ENCODE measurements at regions not wholly inside any gene's neighbourhood (a gene's known extent, or its start where the extent isn't known, plus 50 kb on each side); places are given as distances from the start of the nearest gene placed in this dataset.

DNA sequence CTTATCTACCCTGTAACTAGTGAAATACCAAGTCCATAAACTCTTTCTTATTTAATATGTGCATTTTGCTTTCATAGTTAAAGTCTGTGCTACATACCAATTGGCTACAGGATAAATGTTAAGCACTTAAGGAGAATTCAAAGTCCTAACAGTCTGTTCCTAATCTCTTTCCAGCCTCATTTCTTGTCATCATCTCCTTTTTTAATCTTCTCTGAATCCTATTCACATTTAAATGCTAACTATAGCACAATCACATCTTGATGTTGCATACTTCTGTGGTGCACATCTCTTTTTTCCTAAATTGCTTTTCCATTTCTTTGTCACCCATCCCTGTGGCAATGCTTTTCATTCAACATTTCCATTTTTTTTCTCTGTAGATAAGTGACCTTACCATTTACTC lies 996.1 kb upstream of the TYRP1 start:
- Histone ChIP-seq H3K27me3 (ENCODE audit: control insufficient read depth, insufficient read depth, low read length) (no peaks in the 10 kb centered on the region), H3K56ac (ENCODE audit: extremely low read depth, insufficient read depth, low read length) (no peak overlapping the region)
- in situ Hi-C loops (cut with MboI; ENCODE audit: low sequenced_read_pairs) = no loop called here

More for the DNA sequence above, 996.1 kb upstream of the TYRP1 start:
- no peak overlapping the region for H4K5ac ChIP-seq (ENCODE audit: low read depth, low read length)
- dilution Hi-C loops (cut with HindIII; ENCODE audit: low sequenced_read_pairs, unreplicated experiment) = no loop called here
- no peak overlapping the region for H2BK120ac ChIP-seq (ENCODE audit: low read depth, low read length)
- no peaks in the 10 kb centered on the region for H4K20me1 ChIP-seq (ENCODE audit: insufficient read depth, low read length)
- no TSS peak for BruUV-seq (replicated peaks)
- H3K18ac ChIP-seq (ENCODE audit: low read depth, low read length) = no peak overlapping the region
- POLR2A ChIA-PET (ENCODE audit: unreplicated experiment) = no interaction called here
- 0 out of 2 replicates have a peak, but pooled peaks cover 3% of the 10 kb centered on the region for H3K9me3 ChIP-seq (ENCODE audit: control insufficient read depth, insufficient read depth, low read length)
- H3K79me1 ChIP-seq (ENCODE audit: low read depth in 1 of 2, low read length in 2 of 2) = no peaks in the 10 kb centered on the region
- intact Hi-C loops (cut with micrococcal nuclease) = no loop called here
- H3K14ac ChIP-seq (replicated peaks; ENCODE audit: low read depth, low read length) = no peak overlapping the region
- no peak overlapping the region for H3K4ac ChIP-seq (ENCODE audit: low read depth, low read length)
- H2AK5ac ChIP-seq (ENCODE audit: low read depth, low read length) = no peak overlapping the region
- no peak overlapping the region for H4K91ac ChIP-seq (ENCODE audit: insufficient read depth, low read depth, low read length)
- no peak overlapping the region for H3K27ac ChIP-seq (ENCODE audit: insufficient read depth, low read length)
- no peak overlapping the region for H4K8ac ChIP-seq (ENCODE audit: low read depth in 2 of 2, low read length in 2 of 2)
- no peak overlapping the region for H2BK20ac ChIP-seq (ENCODE audit: low read depth, low read length)
- H2BK5ac ChIP-seq (ENCODE audit: low read depth, low read length, poor library complexity, severe bottlenecking) = no peak overlapping the region
- CTCF ChIA-PET = no interaction called here
- no peaks in the 10 kb centered on the region for H3K36me3 ChIP-seq (ENCODE audit: control insufficient read depth, insufficient read depth, low read length)
- H3K4me1 ChIP-seq (ENCODE audit: control insufficient read depth, insufficient read depth, low read length) = no peaks in the 10 kb centered on the region
- H3K4me2 ChIP-seq (ENCODE audit: low read depth, low read length) = no peak overlapping the region
- no peak overlapping the region for H2AFZ ChIP-seq (replicated peaks; ENCODE audit: low read length, poor library complexity)
- H3K23ac ChIP-seq (ENCODE audit: low read depth, low read length) = no peak overlapping the region
- ATAC-seq (ENCODE audit: low read depth) (no peak), DNase-seq (no peak)
- no peaks in the 10 kb centered on the region for H3K9me1 ChIP-seq (ENCODE audit: insufficient read depth, low read length)
- no peak for TF ChIP-seq FOS (IDR thresholded peaks at IDR 0.05; ENCODE audit: low read depth, low read length)
- no peak for TF ChIP-seq RAD21 (IDR thresholded peaks at IDR 0.05; ENCODE audit: low read length)
- TF ChIP-seq, protein P1, sequence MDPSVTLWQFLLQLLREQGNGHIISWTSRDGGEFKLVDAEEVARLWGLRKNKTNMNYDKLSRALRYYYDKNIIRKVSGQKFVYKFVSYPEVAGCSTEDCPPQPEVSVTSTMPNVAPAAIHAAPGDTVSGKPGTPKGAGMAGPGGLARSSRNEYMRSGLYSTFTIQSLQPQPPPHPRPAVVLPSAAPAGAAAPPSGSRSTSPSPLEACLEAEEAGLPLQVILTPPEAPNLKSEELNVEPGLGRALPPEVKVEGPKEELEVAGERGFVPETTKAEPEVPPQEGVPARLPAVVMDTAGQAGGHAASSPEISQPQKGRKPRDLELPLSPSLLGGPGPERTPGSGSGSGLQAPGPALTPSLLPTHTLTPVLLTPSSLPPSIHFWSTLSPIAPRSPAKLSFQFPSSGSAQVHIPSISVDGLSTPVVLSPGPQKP (IDR thresholded peaks at IDR 0.05; ENCODE audit: borderline replicate concordance, low read depth, low read length) = no peak
- no peak for TF ChIP-seq CEBPB (IDR thresholded peaks at IDR 0.05; ENCODE audit: low read depth, low read length)
- TF ChIP-seq BHLHE40 (IDR thresholded peaks at IDR 0.05; ENCODE audit: low read depth, low read length) = no peak
- TF ChIP-seq, protein P2, sequence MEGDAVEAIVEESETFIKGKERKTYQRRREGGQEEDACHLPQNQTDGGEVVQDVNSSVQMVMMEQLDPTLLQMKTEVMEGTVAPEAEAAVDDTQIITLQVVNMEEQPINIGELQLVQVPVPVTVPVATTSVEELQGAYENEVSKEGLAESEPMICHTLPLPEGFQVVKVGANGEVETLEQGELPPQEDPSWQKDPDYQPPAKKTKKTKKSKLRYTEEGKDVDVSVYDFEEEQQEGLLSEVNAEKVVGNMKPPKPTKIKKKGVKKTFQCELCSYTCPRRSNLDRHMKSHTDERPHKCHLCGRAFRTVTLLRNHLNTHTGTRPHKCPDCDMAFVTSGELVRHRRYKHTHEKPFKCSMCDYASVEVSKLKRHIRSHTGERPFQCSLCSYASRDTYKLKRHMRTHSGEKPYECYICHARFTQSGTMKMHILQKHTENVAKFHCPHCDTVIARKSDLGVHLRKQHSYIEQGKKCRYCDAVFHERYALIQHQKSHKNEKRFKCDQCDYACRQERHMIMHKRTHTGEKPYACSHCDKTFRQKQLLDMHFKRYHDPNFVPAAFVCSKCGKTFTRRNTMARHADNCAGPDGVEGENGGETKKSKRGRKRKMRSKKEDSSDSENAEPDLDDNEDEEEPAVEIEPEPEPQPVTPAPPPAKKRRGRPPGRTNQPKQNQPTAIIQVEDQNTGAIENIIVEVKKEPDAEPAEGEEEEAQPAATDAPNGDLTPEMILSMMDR (conservative IDR thresholded peaks at IDR 0.05; ENCODE audit: low read depth, low read length) = no peak
- TF ChIP-seq MXI1 (IDR thresholded peaks at IDR 0.05; ENCODE audit: borderline replicate concordance, low read depth, low read length) = no peak
- no peak for TF ChIP-seq NFE2L2 (IDR thresholded peaks at IDR 0.05; ENCODE audit: low read depth, low read length)
- no peak for TF ChIP-seq MAZ (IDR thresholded peaks at IDR 0.05; ENCODE audit: borderline replicate concordance, low read depth, low read length)
- TF ChIP-seq USF2 (IDR thresholded peaks at IDR 0.05; ENCODE audit: low read depth, low read length) = no peak
- no peak for TF ChIP-seq POLR2A (IDR thresholded peaks at IDR 0.05; ENCODE audit: low read depth, low read length)
- TF ChIP-seq CHD1 (IDR thresholded peaks at IDR 0.05; ENCODE audit: low read depth, low read length) = no peak
- H3K4me3 ChIP-seq (ENCODE audit: insufficient read depth, low read depth, low read length) = no peak overlapping the region
- no peak overlapping the region for H2AK9ac ChIP-seq (replicated peaks; ENCODE audit: low read depth, low read length, poor library complexity)
- H3K9ac ChIP-seq (ENCODE audit: low read depth, low read length) = no peak overlapping the region
- H2BK15ac ChIP-seq (ENCODE audit: low read depth, low read length) = no peak overlapping the region

Measured in IMR-90 (cell line).